HFF-Myc (cell line): ENCODE measurements at regions not wholly inside any gene's neighbourhood (a gene's known extent, or its start where the extent isn't known, plus 50 kb on each side); places are given as distances from the start of the nearest gene placed in this dataset.

Source experiments
- DNase-seq: peaks from one replicate; pipeline ENCODE4 v3.0.0-alpha.2; 2011; ENCODE audit warnings: low read depth; ENCODE audit errors: extremely low read depth
- H3K4me3 ChIP-seq: replicated peaks from 2 replicates; pipeline ENCODE4 v1.5.1; 2011; ENCODE audit warnings: low read depth, mild to moderate bottlenecking, control low read depth, low read length
- CTCF ChIP-seq: IDR thresholded peaks from 2 replicates; pipeline ENCODE4 v1.5.1; 2012; ENCODE audit warnings: mild to moderate bottlenecking, low read depth, low read length, control low read depth; ENCODE audit errors: missing control alignments

GRCh38 chr13:31036731-31037695, 104.6 kb downstream of the TEX26 start:
- no peak overlapping the region for H3K4me3 ChIP-seq
- DNase-seq: no peak
- TF ChIP-seq CTCF: no peak

GRCh38 chr13:31035185-31035965, 102.9 kb downstream of the TEX26 start:
- no peak overlapping the region for H3K4me3 ChIP-seq
- DNase-seq: no peak
- no peak for TF ChIP-seq CTCF

DNA sequence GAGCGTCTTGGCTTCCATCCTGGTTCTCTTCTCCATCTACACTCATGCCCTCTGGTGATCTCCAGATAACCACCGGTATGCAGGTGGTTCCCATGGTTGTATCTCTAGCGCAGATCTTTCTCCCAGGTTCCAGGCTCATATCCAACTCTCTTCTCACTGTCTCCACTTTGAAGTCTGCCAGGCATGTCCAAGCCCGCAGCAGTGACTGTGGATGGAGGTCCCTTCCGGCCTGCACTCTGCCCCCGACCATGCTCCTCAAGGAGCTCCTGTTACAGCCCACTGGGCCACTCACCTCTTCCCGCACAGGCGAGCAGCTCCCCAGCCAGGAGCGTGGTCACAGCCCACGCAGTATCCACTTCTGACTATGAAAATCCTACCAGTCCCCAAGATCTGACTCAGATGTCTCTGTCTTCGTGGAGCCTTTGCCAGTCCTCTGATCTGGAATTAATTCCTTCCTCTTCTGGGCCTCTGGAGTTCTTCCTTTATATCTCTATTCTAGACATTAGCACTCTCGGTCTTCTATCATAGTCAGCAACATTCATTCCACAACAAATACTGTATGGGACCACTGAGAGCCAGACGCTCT, 100.2 kb downstream of the TEX26 start:
- no peak for DNase-seq
- TF ChIP-seq CTCF: no peak
- no peak overlapping the region for H3K4me3 ChIP-seq

- TF ChIP-seq CTCF: no peak
- DNase-seq: no peak
- H3K4me3 ChIP-seq: no peak overlapping the region
Measured at GRCh38 chr13:31031482-31031881, 99.0 kb downstream of the TEX26 start.

GRCh38 chr13:31029102-31029501, 96.6 kb downstream of the TEX26 start:
- DNase-seq: no peak
- no peak overlapping the region for H3K4me3 ChIP-seq
- no peak for TF ChIP-seq CTCF

- DNase-seq: no peak
- TF ChIP-seq CTCF: no peak
- no peak overlapping the region for H3K4me3 ChIP-seq
Measured at GRCh38 chr13:31027136-31027535, 94.7 kb downstream of the TEX26 start.
